ENCODE measurements at regions not wholly inside any gene's neighbourhood (a gene's known extent, or its start where the extent isn't known, plus 50 kb on each side); places are given as distances from the start of the nearest gene placed in this dataset.
"Not testable (repeated sequence)": the region's sequence is repeated elsewhere in the genome, so short reads cannot be mapped to it uniquely, and the experiment has no call there.

DNA sequence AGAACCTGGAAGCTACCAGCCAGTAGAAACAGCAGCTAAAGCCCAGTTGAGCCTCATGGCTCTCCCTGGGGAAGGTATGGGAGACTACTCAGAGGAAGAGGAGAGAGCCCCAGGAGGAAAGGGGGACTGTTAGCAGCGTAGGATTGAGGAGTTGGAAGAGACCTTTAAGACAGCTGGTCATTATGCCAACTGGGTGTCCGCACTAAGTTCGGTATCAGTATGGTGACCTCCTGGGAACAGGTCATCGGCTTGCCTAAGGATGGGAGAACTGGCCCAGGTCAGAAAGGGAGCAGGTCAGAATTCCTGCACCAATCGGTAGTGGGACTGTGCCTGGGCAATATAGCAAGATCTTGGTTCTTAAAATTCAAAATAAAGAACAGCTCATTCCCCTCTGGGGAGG is 158.4 kb downstream of the GOLGA6L4 start:
- H3K27me3 ChIP-seq (ENCODE audit: control insufficient read depth, insufficient read depth, low read length); dilution Hi-C loops (cut with HindIII; ENCODE audit: low sequenced_read_pairs, unreplicated experiment); POLR2A ChIA-PET (ENCODE audit: unreplicated experiment); H3K79me1 ChIP-seq (ENCODE audit: low read depth in 1 of 2, low read length in 2 of 2); H3K27ac ChIP-seq (ENCODE audit: insufficient read depth, low read length); H3K23ac ChIP-seq (ENCODE audit: low read depth, low read length); H4K5ac ChIP-seq (ENCODE audit: low read depth, low read length); H3K56ac ChIP-seq (ENCODE audit: extremely low read depth, insufficient read depth, low read length); H4K91ac ChIP-seq (ENCODE audit: insufficient read depth, low read depth, low read length); H4K8ac ChIP-seq (ENCODE audit: low read depth in 2 of 2, low read length in 2 of 2); intact Hi-C loops (cut with micrococcal nuclease); H3K18ac ChIP-seq (ENCODE audit: low read depth, low read length); H3K14ac ChIP-seq (replicated peaks; ENCODE audit: low read depth, low read length); H3K4me2 ChIP-seq (ENCODE audit: low read depth, low read length); H2AFZ ChIP-seq (replicated peaks; ENCODE audit: low read length, poor library complexity); H3K36me3 ChIP-seq (ENCODE audit: control insufficient read depth, insufficient read depth, low read length); H2AK5ac ChIP-seq (ENCODE audit: low read depth, low read length); ATAC-seq (ENCODE audit: low read depth); H3K4me3 ChIP-seq (ENCODE audit: insufficient read depth, low read depth, low read length); H2BK120ac ChIP-seq (ENCODE audit: low read depth, low read length); H3K9ac ChIP-seq (ENCODE audit: low read depth, low read length); H3K4ac ChIP-seq (ENCODE audit: low read depth, low read length); BruUV-seq (replicated peaks); H3K9me3 ChIP-seq (ENCODE audit: control insufficient read depth, insufficient read depth, low read length); H2AK9ac ChIP-seq (replicated peaks; ENCODE audit: low read depth, low read length, poor library complexity); H4K20me1 ChIP-seq (ENCODE audit: insufficient read depth, low read length); H2BK20ac ChIP-seq (ENCODE audit: low read depth, low read length); H2BK15ac ChIP-seq (ENCODE audit: low read depth, low read length); H3K4me1 ChIP-seq (ENCODE audit: control insufficient read depth, insufficient read depth, low read length); H3K9me1 ChIP-seq (ENCODE audit: insufficient read depth, low read length); CTCF ChIA-PET; H2BK5ac ChIP-seq (ENCODE audit: low read depth, low read length, poor library complexity, severe bottlenecking); in situ Hi-C loops (cut with MboI; ENCODE audit: low sequenced_read_pairs); DNase-seq: not testable (repeated sequence)
- WGBS, 2 experiments (ENCODE audit: extremely low coverage in 2 of 2, insufficient read length in 1 of 2): no CpG with 5 or more reads among the region's 5 CpGs

GRCh38 chr15:84395384-84395783 is 159.8 kb downstream of the GOLGA6L4 start:
- H2BK20ac ChIP-seq (ENCODE audit: low read depth, low read length); H3K9me1 ChIP-seq (ENCODE audit: insufficient read depth, low read length); H2BK5ac ChIP-seq (ENCODE audit: low read depth, low read length, poor library complexity, severe bottlenecking); H4K91ac ChIP-seq (ENCODE audit: insufficient read depth, low read depth, low read length); H2AK5ac ChIP-seq (ENCODE audit: low read depth, low read length); H3K4me1 ChIP-seq (ENCODE audit: control insufficient read depth, insufficient read depth, low read length); H3K4me3 ChIP-seq (ENCODE audit: insufficient read depth, low read depth, low read length); CTCF ChIA-PET; H4K20me1 ChIP-seq (ENCODE audit: insufficient read depth, low read length); H2BK120ac ChIP-seq (ENCODE audit: low read depth, low read length); ATAC-seq (ENCODE audit: low read depth); dilution Hi-C loops (cut with HindIII; ENCODE audit: low sequenced_read_pairs, unreplicated experiment); H4K8ac ChIP-seq (ENCODE audit: low read depth in 2 of 2, low read length in 2 of 2); intact Hi-C loops (cut with micrococcal nuclease); H3K9ac ChIP-seq (ENCODE audit: low read depth, low read length); H2AFZ ChIP-seq (replicated peaks; ENCODE audit: low read length, poor library complexity); H3K9me3 ChIP-seq (ENCODE audit: control insufficient read depth, insufficient read depth, low read length); in situ Hi-C loops (cut with MboI; ENCODE audit: low sequenced_read_pairs); H3K36me3 ChIP-seq (ENCODE audit: control insufficient read depth, insufficient read depth, low read length); H4K5ac ChIP-seq (ENCODE audit: low read depth, low read length); DNase-seq; H3K14ac ChIP-seq (replicated peaks; ENCODE audit: low read depth, low read length); H3K4ac ChIP-seq (ENCODE audit: low read depth, low read length); H3K27me3 ChIP-seq (ENCODE audit: control insufficient read depth, insufficient read depth, low read length); H3K79me1 ChIP-seq (ENCODE audit: low read depth in 1 of 2, low read length in 2 of 2); H2BK15ac ChIP-seq (ENCODE audit: low read depth, low read length); BruUV-seq (replicated peaks); H3K18ac ChIP-seq (ENCODE audit: low read depth, low read length); H3K27ac ChIP-seq (ENCODE audit: insufficient read depth, low read length); POLR2A ChIA-PET (ENCODE audit: unreplicated experiment); H3K23ac ChIP-seq (ENCODE audit: low read depth, low read length); H2AK9ac ChIP-seq (replicated peaks; ENCODE audit: low read depth, low read length, poor library complexity); H3K4me2 ChIP-seq (ENCODE audit: low read depth, low read length); H3K56ac ChIP-seq (ENCODE audit: extremely low read depth, insufficient read depth, low read length): not testable (repeated sequence)
- WGBS, 2 experiments (ENCODE audit: extremely low coverage in 2 of 2, insufficient read length in 1 of 2): no CpG with 5 or more reads among the region's 11 CpGs

All from IMR-90 (cell line).